ENCODE measurements at regions not wholly inside any gene's neighbourhood (a gene's known extent, or its start where the extent isn't known, plus 50 kb on each side); places are given as distances from the start of the nearest gene placed in this dataset.

DNA sequence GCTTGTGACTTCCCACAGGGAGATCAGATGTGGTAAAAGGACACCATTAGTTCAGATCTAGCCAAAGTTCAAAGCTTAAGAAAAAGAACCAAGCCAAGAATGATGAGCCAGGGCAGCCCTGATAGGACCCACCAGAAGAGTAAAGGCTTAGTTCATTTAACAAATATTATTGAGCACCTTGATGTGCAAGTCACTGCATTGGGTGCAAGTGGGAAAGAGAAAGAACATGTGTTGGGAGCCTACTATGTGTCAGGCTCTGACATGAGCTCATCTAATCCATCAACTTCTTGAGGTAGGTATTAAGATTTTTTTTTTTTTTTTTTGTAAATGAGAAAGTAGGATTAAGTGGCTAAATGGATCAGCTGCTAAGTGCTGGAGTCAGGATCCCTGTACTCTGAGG, 53.4 kb upstream of the PIAS1 start:
- dilution Hi-C loops (cut with MboI; ENCODE audit: extremely low pct_ligation_motif_present, low sequenced_read_pairs) = no loop called here
- no peak overlapping the region for H3K27ac ChIP-seq (ENCODE audit: control insufficient read depth, insufficient read depth, low read length)
- no peaks in the 10 kb centered on the region for H3K36me3 ChIP-seq (ENCODE audit: control insufficient read depth in 2 of 2, extremely low read depth in 1 of 2, insufficient read depth in 2 of 2, low read length in 2 of 2)
- H3K4me2 ChIP-seq (ENCODE audit: control insufficient read depth, extremely low read depth, insufficient read depth, low read depth, low read length) = no peak overlapping the region
- no peak overlapping the region for H2AFZ ChIP-seq (ENCODE audit: control insufficient read depth, low read length)
- H3K9ac ChIP-seq (ENCODE audit: control insufficient read depth, extremely low read depth, insufficient read depth, low read length) = no peak overlapping the region
- DNase-seq (ENCODE audit: low read depth, low spot score) = no peak
- H3K9me3 ChIP-seq (ENCODE audit: control insufficient read depth, low read depth, low read length) = no peaks in the 10 kb centered on the region
- H3K79me2 ChIP-seq (ENCODE audit: control insufficient read depth, insufficient read depth, low read length) = no peaks in the 10 kb centered on the region
- H3K27me3 ChIP-seq (ENCODE audit: control insufficient read depth, extremely low read depth, insufficient read depth, low read length) = no peaks in the 10 kb centered on the region
- no peak overlapping the region for H3K4me3 ChIP-seq (ENCODE audit: control insufficient read depth in 2 of 3, extremely low read depth in 1 of 3, insufficient read depth in 2 of 3, low read depth in 1 of 3, low read length in 3 of 3)
- H3K4me1 ChIP-seq (ENCODE audit: control insufficient read depth, extremely low read depth, insufficient read depth, low read length) = peaks cover 21% of the 10 kb centered on the region
- no peaks in the 10 kb centered on the region for H3K9me1 ChIP-seq (ENCODE audit: control insufficient read depth, extremely low read depth, insufficient read depth, low read length)
- H4K20me1 ChIP-seq (ENCODE audit: control insufficient read depth, extremely low read depth, insufficient read depth, low read length) = no peaks in the 10 kb centered on the region
- no peak for TF ChIP-seq CTCF (optimal IDR thresholded peaks at IDR 0.05 in 1 of 3, IDR thresholded peaks at IDR 0.05 in 1 of 3, conservative IDR thresholded peaks at IDR 0.05 in 1 of 3; ENCODE audit: extremely low read depth in 1 of 3, insufficient read depth in 2 of 3, low read length in 3 of 3)
- TF ChIP-seq EZH2 (IDR thresholded peaks at IDR 0.05; ENCODE audit: low read length) = no peak
- FAIRE-seq = no peak

GRCh38 chr15:68001811-68002210, 52.3 kb upstream of the PIAS1 start:
- no peak overlapping the region for H3K4me2 ChIP-seq (ENCODE audit: control insufficient read depth, extremely low read depth, insufficient read depth, low read depth, low read length)
- no peak overlapping the region for H3K4me3 ChIP-seq (ENCODE audit: control insufficient read depth in 2 of 3, extremely low read depth in 1 of 3, insufficient read depth in 2 of 3, low read depth in 1 of 3, low read length in 3 of 3)
- H3K79me2 ChIP-seq (ENCODE audit: control insufficient read depth, insufficient read depth, low read length) = no peaks in the 10 kb centered on the region
- no peaks in the 10 kb centered on the region for H3K36me3 ChIP-seq (ENCODE audit: control insufficient read depth in 2 of 2, extremely low read depth in 1 of 2, insufficient read depth in 2 of 2, low read length in 2 of 2)
- dilution Hi-C loops (cut with MboI; ENCODE audit: extremely low pct_ligation_motif_present, low sequenced_read_pairs) = no loop called here
- H3K9ac ChIP-seq (ENCODE audit: control insufficient read depth, extremely low read depth, insufficient read depth, low read length) = no peak overlapping the region
- no peak overlapping the region for H3K27ac ChIP-seq (ENCODE audit: control insufficient read depth, insufficient read depth, low read length)
- peaks cover 21% of the 10 kb centered on the region for H3K4me1 ChIP-seq (ENCODE audit: control insufficient read depth, extremely low read depth, insufficient read depth, low read length)
- no peaks in the 10 kb centered on the region for H3K27me3 ChIP-seq (ENCODE audit: control insufficient read depth, extremely low read depth, insufficient read depth, low read length)
- no peak overlapping the region for H2AFZ ChIP-seq (ENCODE audit: control insufficient read depth, low read length)
- no peaks in the 10 kb centered on the region for H3K9me3 ChIP-seq (ENCODE audit: control insufficient read depth, low read depth, low read length)
- TF ChIP-seq EZH2 (IDR thresholded peaks at IDR 0.05; ENCODE audit: low read length) = no peak
- no peak for TF ChIP-seq CTCF (optimal IDR thresholded peaks at IDR 0.05 in 1 of 3, IDR thresholded peaks at IDR 0.05 in 1 of 3, conservative IDR thresholded peaks at IDR 0.05 in 1 of 3; ENCODE audit: extremely low read depth in 1 of 3, insufficient read depth in 2 of 3, low read length in 3 of 3)
- H3K9me1 ChIP-seq (ENCODE audit: control insufficient read depth, extremely low read depth, insufficient read depth, low read length) = no peaks in the 10 kb centered on the region
- no peaks in the 10 kb centered on the region for H4K20me1 ChIP-seq (ENCODE audit: control insufficient read depth, extremely low read depth, insufficient read depth, low read length)
- DNase-seq (ENCODE audit: low read depth, low spot score) (no peak), FAIRE-seq (no peak)
